Large intestine (tissue), 3 donors: ENCODE measurements at regions not wholly inside any gene's neighbourhood (a gene's known extent, or its start where the extent isn't known, plus 50 kb on each side); places are given as distances from the start of the nearest gene placed in this dataset.

Experiments
- DNase-seq, 2 donors: peaks; one replicate each; pipeline versions ENCODE4 v3.0.0 to v3.0.0-alpha.2; 2013
- H3K27ac ChIP-seq: one replicate; pipeline ENCODE4 v1.5.1; 2013; ENCODE audit warnings: low read length
- H3K27me3 ChIP-seq: 2 replicates; pipeline ENCODE4 v1.6.1; 2013; ENCODE audit warnings: low read length; ENCODE audit not compliant: control insufficient read depth, insufficient read depth
- H3K36me3 ChIP-seq: 2 replicates; pipeline ENCODE4 v1.6.1; 2013; ENCODE audit warnings: low read length; ENCODE audit not compliant: control insufficient read depth, insufficient read depth
- H3K4me1 ChIP-seq: one replicate; pipeline ENCODE4 v1.6.1; 2013; ENCODE audit warnings: low read length; ENCODE audit not compliant: control insufficient read depth, insufficient read depth
- H3K4me3 ChIP-seq: one replicate; pipeline ENCODE4 v1.5.1; 2013; ENCODE audit warnings: low read length
- H3K9me3 ChIP-seq: one replicate; pipeline ENCODE4 v1.6.1; 2013; ENCODE audit warnings: mild to moderate bottlenecking, low read depth, low read length, moderate library complexity; ENCODE audit not compliant: control insufficient read depth
- WGBS: methylation state at CpG from one replicate; pipeline ENCODE4 v1.1.5; 2013; ENCODE audit warnings: low lambda C conversion rate; ENCODE audit not compliant: insufficient coverage; 5-methylcytosine and 5-hydroxymethylcytosine counted together

DNA sequence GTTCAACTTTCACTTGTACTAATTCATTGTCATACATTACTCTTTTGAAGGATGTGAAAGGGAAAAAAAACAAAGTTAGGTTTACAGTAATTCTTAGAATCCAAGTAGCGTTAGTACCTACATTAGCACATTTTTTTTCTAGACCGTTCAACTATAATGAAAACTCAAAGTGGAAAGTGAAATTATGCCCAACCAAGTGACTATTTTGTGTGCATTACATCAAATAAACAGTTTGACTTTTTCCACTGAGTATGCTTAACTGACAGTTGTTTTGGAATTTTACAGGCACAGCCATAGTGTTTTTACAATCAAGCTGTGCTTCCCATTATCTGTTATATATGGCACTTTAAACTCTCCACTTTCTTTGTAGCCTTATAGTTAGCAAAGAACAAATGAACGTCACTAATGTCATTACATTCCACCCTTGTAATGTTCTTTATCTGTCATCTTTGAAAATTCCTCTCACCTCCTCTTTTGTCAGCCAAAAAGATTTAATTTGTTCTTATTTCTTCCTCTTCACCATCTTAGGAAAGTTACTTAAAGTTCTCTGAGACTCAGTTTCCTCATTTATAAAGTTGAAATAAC, 142.3 kb upstream of the SOX2 start:
- H3K27me3 ChIP-seq = no peaks in the 10 kb centered on the region
- no peak overlapping the region for H3K4me3 ChIP-seq
- no peak overlapping the region for H3K27ac ChIP-seq
- H3K4me1 ChIP-seq = no peaks in the 10 kb centered on the region
- WGBS = 67% methylated on average over 1 of the region's 3 CpGs
- no peaks in the 10 kb centered on the region for H3K36me3 ChIP-seq
- no peak for DNase-seq
- no peaks in the 10 kb centered on the region for H3K9me3 ChIP-seq

- 100% methylated on average over 1 of the region's 3 CpGs for WGBS
- H3K27me3 ChIP-seq = no peaks in the 10 kb centered on the region
These were observed 143.0 kb upstream of the SOX2 start for GRCh38 chr3:181568693-181569092.

GRCh38 chr3:181568248-181568647, 143.5 kb upstream of the SOX2 start:
- DNase-seq = no peak
- Histone ChIP-seq H3K36me3 (no peaks in the 10 kb centered on the region), H3K27me3 (no peaks in the 10 kb centered on the region), H3K4me3 (no peak overlapping the region), H3K27ac (no peak overlapping the region), H3K4me1 (no peaks in the 10 kb centered on the region), H3K9me3 (no peaks in the 10 kb centered on the region)
- 66% methylated on average over 2 of the region's 3 CpGs for WGBS

More at GRCh38 chr3:181568693-181569092, 143.0 kb upstream of the SOX2 start:
- no peak overlapping the region for H3K27ac ChIP-seq
- no peak overlapping the region for H3K4me3 ChIP-seq
- H3K4me1 ChIP-seq = no peaks in the 10 kb centered on the region
- H3K36me3 ChIP-seq = no peaks in the 10 kb centered on the region
- DNase-seq = no peak
- no peaks in the 10 kb centered on the region for H3K9me3 ChIP-seq

GRCh38 chr3:181567311-181568075, 144.2 kb upstream of the SOX2 start:
- Histone ChIP-seq H3K4me3 (no peak overlapping the region), H3K27ac (no peak overlapping the region), H3K36me3 (no peaks in the 10 kb centered on the region), H3K27me3 (no peaks in the 10 kb centered on the region), H3K4me1 (no peaks in the 10 kb centered on the region), H3K9me3 (no peaks in the 10 kb centered on the region)
- DNase-seq = no peak
- WGBS = 74% methylated on average over 4 of the region's 6 CpGs

DNA sequence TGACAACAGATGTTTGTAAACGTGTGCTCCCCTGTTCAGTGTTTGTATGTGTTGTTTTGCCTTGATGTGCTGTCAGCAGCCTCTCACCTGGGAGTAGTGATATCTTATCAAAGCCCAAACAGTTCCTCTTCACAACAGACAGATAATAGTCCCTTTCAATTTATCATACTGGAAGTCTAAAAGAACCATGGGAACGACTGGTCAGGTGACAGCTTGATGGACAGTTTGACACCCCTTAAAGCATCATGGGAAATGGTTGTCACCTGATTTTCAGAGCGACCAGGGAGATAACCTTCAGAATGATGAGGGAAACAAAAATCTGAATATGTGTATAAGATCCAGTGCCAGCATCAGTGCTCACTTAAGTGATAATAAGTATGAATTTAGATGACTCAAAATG, 146.3 kb upstream of the SOX2 start:
- Histone ChIP-seq H3K27ac (no peak overlapping the region), H3K4me3 (no peak overlapping the region), H3K27me3 (no peaks in the 10 kb centered on the region), H3K36me3 (no peaks in the 10 kb centered on the region), H3K4me1 (no peaks in the 10 kb centered on the region), H3K9me3 (no peaks in the 10 kb centered on the region)
- no peak for DNase-seq
- no CpG with 5 or more reads among the region's 3 CpGs for WGBS

DNA sequence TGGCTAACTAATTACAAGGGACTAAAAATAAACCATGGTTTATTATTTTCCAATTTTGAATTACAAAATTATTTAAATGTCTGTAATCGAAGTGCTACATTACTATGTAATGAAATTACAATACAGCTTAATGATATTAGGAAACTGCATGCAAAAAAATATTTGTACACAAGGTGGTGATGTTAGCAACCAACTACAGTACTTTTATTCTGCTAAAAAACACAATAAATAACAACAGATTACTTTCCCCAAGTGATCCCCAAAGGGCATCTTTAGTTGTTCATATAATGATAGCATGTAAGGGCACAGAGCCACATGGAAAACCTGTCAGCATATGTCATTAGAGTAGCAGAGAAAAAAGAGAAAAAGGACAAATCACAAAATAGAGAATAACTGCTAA, 147.5 kb upstream of the SOX2 start:
- no peaks in the 10 kb centered on the region for H3K27me3 ChIP-seq
- H3K27ac ChIP-seq = no peak overlapping the region
- H3K36me3 ChIP-seq = no peaks in the 10 kb centered on the region
- no peak for DNase-seq
- H3K4me1 ChIP-seq = no peaks in the 10 kb centered on the region
- no peak overlapping the region for H3K4me3 ChIP-seq
- no CpG with 5 or more reads among the region's 1 CpG for WGBS
- H3K9me3 ChIP-seq = no peaks in the 10 kb centered on the region

- H3K9me3 ChIP-seq = no peaks in the 10 kb centered on the region
- no peak overlapping the region for H3K4me3 ChIP-seq
- no peaks in the 10 kb centered on the region for H3K4me1 ChIP-seq
- H3K27me3 ChIP-seq = no peaks in the 10 kb centered on the region
- WGBS = 11% methylated on average over 5 of the region's 12 CpGs
- H3K27ac ChIP-seq = no peak overlapping the region
- DNase-seq = no peak
- H3K36me3 ChIP-seq = no peaks in the 10 kb centered on the region
These were observed 150.3 kb upstream of the SOX2 start for GRCh38 chr3:181561139-181562031.

DNA sequence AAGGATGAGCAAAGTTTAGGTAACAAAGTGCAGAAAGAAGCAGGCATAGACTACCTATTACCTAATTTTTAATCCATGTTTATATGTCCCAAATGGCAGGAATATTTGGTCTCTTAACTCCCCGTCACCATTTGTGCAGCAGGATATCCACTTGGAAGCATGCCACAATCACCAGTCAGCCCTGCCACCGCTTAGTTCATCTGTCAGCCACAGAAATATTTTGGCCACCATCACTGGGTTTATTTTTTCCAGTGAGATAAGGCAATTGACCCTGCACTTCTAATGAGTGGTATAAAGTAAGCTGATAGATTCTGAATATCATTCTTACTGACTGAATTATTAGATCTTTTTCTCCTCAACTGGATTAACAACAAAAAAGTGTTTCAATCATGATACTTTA, 152.9 kb upstream of the SOX2 start:
- Histone ChIP-seq H3K4me3 (no peak overlapping the region), H3K9me3 (no peaks in the 10 kb centered on the region), H3K4me1 (no peaks in the 10 kb centered on the region), H3K36me3 (no peaks in the 10 kb centered on the region), H3K27me3 (no peaks in the 10 kb centered on the region), H3K27ac (no peak overlapping the region)
- DNase-seq = no peak
- no CpG with 5 or more reads among the region's 2 CpGs for WGBS

GRCh38 chr3:181555681-181556080, 156.0 kb upstream of the SOX2 start:
- WGBS = 75% methylated on average over 1 of the region's 3 CpGs
- DNase-seq = no peak
- Histone ChIP-seq H3K4me1 (no peaks in the 10 kb centered on the region), H3K9me3 (no peaks in the 10 kb centered on the region), H3K36me3 (no peaks in the 10 kb centered on the region), H3K4me3 (no peak overlapping the region), H3K27me3 (no peaks in the 10 kb centered on the region), H3K27ac (no peak overlapping the region)

DNA sequence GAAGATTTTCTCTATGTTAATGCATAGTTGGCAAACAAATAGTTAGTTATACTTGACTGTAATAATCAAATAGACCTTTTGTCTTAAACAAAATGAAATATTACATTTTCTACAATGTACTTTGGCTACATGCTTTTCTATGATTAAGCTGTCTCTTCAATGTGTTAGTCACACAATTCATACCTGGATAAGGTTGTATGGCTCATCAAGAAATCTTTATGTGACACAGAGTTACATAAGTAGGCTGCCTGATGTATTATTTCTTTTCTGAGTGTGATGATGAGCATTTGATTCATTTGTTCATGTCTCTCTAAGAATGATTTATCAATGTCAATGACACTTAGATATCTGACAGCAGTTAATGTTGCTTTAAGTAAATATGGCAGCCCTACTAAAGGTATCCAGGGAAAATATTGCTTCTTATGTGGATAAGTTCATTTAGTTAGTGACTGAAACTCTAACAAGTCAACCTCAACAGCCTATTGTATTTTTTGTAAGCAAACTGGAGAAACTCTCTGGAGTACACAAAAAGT, 157.4 kb upstream of the SOX2 start:
- Histone ChIP-seq H3K27me3 (no peaks in the 10 kb centered on the region), H3K4me1 (no peaks in the 10 kb centered on the region), H3K9me3 (no peaks in the 10 kb centered on the region), H3K36me3 (no peaks in the 10 kb centered on the region), H3K27ac (no peak overlapping the region), H3K4me3 (no peak overlapping the region)
- DNase-seq = no peak
